ENCODE measurements at regions not wholly inside any gene's neighbourhood (a gene's known extent, or its start where the extent isn't known, plus 50 kb on each side); places are given as distances from the start of the nearest gene placed in this dataset.

GRCh38 chr14:34043627-34044372, 92.9 kb upstream of the EGLN3 start (continued):
- TF ChIP-seq CXXC5 (CRISPR knock-in tag; IDR thresholded peaks at IDR 0.05) (peak; percentile 82), ZNF41 (CRISPR knock-in tag; conservative IDR thresholded peaks at IDR 0.05) (0 out of 2 replicates have a peak, but pooled peaks have one; percentile 39), HDAC3 (IDR thresholded peaks at IDR 0.05; ENCODE audit: borderline replicate concordance, partially characterized antibody) (peak; percentile 70), ZBTB2 (IDR thresholded peaks at IDR 0.05) (peak; percentile 59; the same call in 1 of the 2 replicates), NCOA6 (IDR thresholded peaks at IDR 0.05) (peak; percentile 44; the same call in 1 of the 2 replicates), MYC (IDR thresholded peaks at IDR 0.05; ENCODE audit: low read depth, low read length) (peak; percentile 75), MYC (CRISPR knock-in tag; IDR thresholded peaks at IDR 0.05; ENCODE audit: borderline replicate concordance, low read depth) (peak; percentile 51; the same call in 1 of the 2 replicates), EP300 (IDR thresholded peaks at IDR 0.05; ENCODE audit: low read length) (peak; percentile 93), CLOCK (CRISPR knock-in tag; IDR thresholded peaks at IDR 0.05; ENCODE audit: borderline replicate concordance) (no peak), GABPA (tag; conservative IDR thresholded peaks at IDR 0.05; ENCODE audit: low read depth) (peak; percentile 54), ZNF134 (CRISPR knock-in tag; conservative IDR thresholded peaks at IDR 0.05) (0 out of 2 replicates have a peak, but pooled peaks have one; percentile 35), RREB1 (CRISPR knock-in tag; IDR thresholded peaks at IDR 0.05) (peak; percentile 78; the same call in 1 of the 2 replicates), CSDE1 (IDR thresholded peaks at IDR 0.05) (no peak), BHLHE40 (IDR thresholded peaks at IDR 0.05; ENCODE audit: low read length) (peak; percentile 85), STAT5A (IDR thresholded peaks at IDR 0.05; ENCODE audit: borderline replicate concordance, low read length) (peak; percentile 70), ZNF395 (CRISPR knock-in tag; IDR thresholded peaks at IDR 0.05) (peak; percentile 71)

All from K562 (cell line).